ENCODE measurements at regions not wholly inside any gene's neighbourhood (a gene's known extent, or its start where the extent isn't known, plus 50 kb on each side); places are given as distances from the start of the nearest gene placed in this dataset.

DNA sequence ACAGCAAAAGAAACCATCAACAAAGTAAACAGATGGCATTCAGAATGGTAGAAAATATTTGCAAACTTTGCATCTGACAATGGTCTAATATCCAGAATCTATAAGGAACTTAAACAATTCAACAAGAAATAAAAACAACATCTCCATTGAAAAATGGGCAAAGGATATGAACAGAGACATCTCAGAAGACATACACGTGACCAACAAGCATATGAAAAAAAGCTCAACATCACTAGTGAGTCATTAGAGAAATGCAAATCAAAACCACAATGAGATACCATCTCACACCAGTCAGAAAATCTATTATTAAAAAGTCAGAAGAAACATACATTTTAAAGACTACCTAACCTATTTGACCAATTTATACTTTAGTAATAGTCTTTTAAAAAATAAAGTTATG lies 571.3 kb upstream of the NRG3 start:
- Histone ChIP-seq H2AFZ (ENCODE audit: insufficient read depth, low read depth, low read length, poor library complexity, severe bottlenecking) (no peak overlapping the region), H3K27ac (ENCODE audit: low read depth in 1 of 2, low read length in 2 of 2) (no peak overlapping the region), H3K79me2 (ENCODE audit: insufficient read depth, low read length) (no peaks in the 10 kb centered on the region), H3K9me3 (replicated peaks in 1 of 2; ENCODE audit: control insufficient read depth in 1 of 2, insufficient read depth in 1 of 2, low read length in 2 of 2) (peaks cover 4% of the 10 kb centered on the region in 2 donors), H3K4me2 (replicated peaks; ENCODE audit: extremely low read depth, low read length, poor library complexity, severe bottlenecking) (no peak overlapping the region), H3K4me3 (replicated peaks in 1 of 3; ENCODE audit: low read depth in 2 of 3, low read length in 3 of 3) (no peak overlapping the region), H3K36me3 (replicated peaks in 1 of 2; ENCODE audit: control insufficient read depth in 1 of 2, insufficient read depth in 2 of 2, low read length in 2 of 2) (no peaks in the 10 kb centered on the region), H3K27me3 (ENCODE audit: control insufficient read depth in 2 of 2, insufficient read depth in 2 of 2, low read length in 2 of 2) (no peaks in the 10 kb centered on the region), H3K4me1 (ENCODE audit: control insufficient read depth in 1 of 2, insufficient read depth in 2 of 2, low read length in 2 of 2) (no peaks in the 10 kb centered on the region), H3K9ac (ENCODE audit: insufficient read depth, low read length, poor library complexity, severe bottlenecking) (no peak overlapping the region), H4K20me1 (ENCODE audit: insufficient read depth, low read length) (no peaks in the 10 kb centered on the region)
- no CpG with 5 or more reads among the region's 1 CpG for WGBS (ENCODE audit: insufficient coverage)
- no peak for DNase-seq
- no peak overlapping the region for H3K4me3 Mint-ChIP-seq
- H3K27ac Mint-ChIP-seq = no peak overlapping the region
- peaks cover 2 to 13% (median 6%) of the 10 kb centered on the region in 7 donors for H3K9me3 Mint-ChIP-seq
- no peaks in the 10 kb centered on the region for H3K4me1 Mint-ChIP-seq
- TF ChIP-seq, protein P1, sequence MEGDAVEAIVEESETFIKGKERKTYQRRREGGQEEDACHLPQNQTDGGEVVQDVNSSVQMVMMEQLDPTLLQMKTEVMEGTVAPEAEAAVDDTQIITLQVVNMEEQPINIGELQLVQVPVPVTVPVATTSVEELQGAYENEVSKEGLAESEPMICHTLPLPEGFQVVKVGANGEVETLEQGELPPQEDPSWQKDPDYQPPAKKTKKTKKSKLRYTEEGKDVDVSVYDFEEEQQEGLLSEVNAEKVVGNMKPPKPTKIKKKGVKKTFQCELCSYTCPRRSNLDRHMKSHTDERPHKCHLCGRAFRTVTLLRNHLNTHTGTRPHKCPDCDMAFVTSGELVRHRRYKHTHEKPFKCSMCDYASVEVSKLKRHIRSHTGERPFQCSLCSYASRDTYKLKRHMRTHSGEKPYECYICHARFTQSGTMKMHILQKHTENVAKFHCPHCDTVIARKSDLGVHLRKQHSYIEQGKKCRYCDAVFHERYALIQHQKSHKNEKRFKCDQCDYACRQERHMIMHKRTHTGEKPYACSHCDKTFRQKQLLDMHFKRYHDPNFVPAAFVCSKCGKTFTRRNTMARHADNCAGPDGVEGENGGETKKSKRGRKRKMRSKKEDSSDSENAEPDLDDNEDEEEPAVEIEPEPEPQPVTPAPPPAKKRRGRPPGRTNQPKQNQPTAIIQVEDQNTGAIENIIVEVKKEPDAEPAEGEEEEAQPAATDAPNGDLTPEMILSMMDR (IDR thresholded peaks at IDR 0.05) = no peak
- H3K27me3 Mint-ChIP-seq (ENCODE audit: low read depth in 3 of 3) = peaks cover 0 to 2% (median 0%) of the 10 kb centered on the region in 3 donors
- intact Hi-C loops (cut with micrococcal nuclease) = no loop called here
- no peaks in the 10 kb centered on the region for H3K36me3 Mint-ChIP-seq

DNA sequence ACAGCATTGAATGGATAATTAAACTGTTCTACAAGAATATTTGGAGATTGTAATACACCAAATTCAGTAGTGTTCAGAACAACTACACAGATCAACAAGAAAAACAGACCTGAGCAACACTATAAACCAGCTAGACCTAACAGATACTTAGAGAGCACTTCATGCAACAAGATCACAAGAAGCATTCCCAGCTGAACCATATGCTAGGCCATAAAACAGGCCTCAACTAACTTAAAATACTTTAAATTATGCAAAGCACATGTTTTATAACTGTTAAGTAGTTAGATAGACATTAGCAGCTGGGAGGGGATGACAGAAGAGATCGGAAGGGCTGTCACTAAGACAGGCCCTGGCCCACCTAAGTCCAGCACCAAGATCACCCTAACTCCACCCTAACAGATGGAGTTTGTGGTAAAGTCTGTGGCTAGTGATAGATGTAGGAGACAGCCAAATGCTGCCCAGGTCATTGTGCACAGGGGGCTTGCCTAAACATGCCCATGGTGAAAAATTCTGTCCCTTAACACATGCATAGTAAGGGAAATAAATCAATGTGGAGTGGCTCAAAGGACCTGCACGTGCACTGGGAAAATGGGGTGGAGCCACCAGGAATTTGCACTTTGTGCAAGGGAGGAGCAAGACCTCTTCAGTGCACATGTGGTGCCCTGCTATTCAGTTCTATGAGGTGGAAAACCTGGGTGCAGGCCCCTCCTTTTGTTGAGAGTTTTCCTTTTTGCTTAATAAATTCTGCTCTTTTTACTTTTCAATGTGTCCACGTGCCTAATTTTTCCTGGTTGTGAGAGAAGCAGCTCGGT lies 567.8 kb upstream of the NRG3 start:
- TF ChIP-seq, protein P1 (IDR thresholded peaks at IDR 0.05) = no peak
- H3K79me2 ChIP-seq (ENCODE audit: insufficient read depth, low read length) = no peaks in the 10 kb centered on the region
- Mint-ChIP-seq H3K9me3 (peaks cover 2 to 13% (median 6%) of the 10 kb centered on the region in 7 donors), H3K4me3 (no peak overlapping the region), H3K36me3 (no peaks in the 10 kb centered on the region), H3K4me1 (no peaks in the 10 kb centered on the region), H3K27ac (no peak overlapping the region), H3K27me3 (ENCODE audit: low read depth in 3 of 3) (peaks cover 0 to 2% (median 0%) of the 10 kb centered on the region in 3 donors)
- H3K4me2 ChIP-seq (replicated peaks; ENCODE audit: extremely low read depth, low read length, poor library complexity, severe bottlenecking) = no peak overlapping the region
- no peaks in the 10 kb centered on the region for H3K4me1 ChIP-seq (ENCODE audit: control insufficient read depth in 1 of 2, insufficient read depth in 2 of 2, low read length in 2 of 2)
- H3K36me3 ChIP-seq (replicated peaks in 1 of 2; ENCODE audit: control insufficient read depth in 1 of 2, insufficient read depth in 2 of 2, low read length in 2 of 2) = no peaks in the 10 kb centered on the region
- DNase-seq = no peak
- H3K27me3 ChIP-seq (ENCODE audit: control insufficient read depth in 2 of 2, insufficient read depth in 2 of 2, low read length in 2 of 2) = no peaks in the 10 kb centered on the region
- intact Hi-C loops (cut with micrococcal nuclease) = no loop called here
- H2AFZ ChIP-seq (ENCODE audit: insufficient read depth, low read depth, low read length, poor library complexity, severe bottlenecking) = no peak overlapping the region
- H3K27ac ChIP-seq (ENCODE audit: low read depth in 1 of 2, low read length in 2 of 2) = no peak overlapping the region
- WGBS (ENCODE audit: insufficient coverage) = 67% methylated on average over 1 of the region's 4 CpGs
- peaks cover 0 to 12% of the 10 kb centered on the region in 2 donors for H3K9me3 ChIP-seq (replicated peaks in 1 of 2; ENCODE audit: control insufficient read depth in 1 of 2, insufficient read depth in 1 of 2, low read length in 2 of 2)
- H3K4me3 ChIP-seq (replicated peaks in 1 of 3; ENCODE audit: low read depth in 2 of 3, low read length in 3 of 3) = no peak overlapping the region
- no peak overlapping the region for H3K9ac ChIP-seq (ENCODE audit: insufficient read depth, low read length, poor library complexity, severe bottlenecking)
- no peaks in the 10 kb centered on the region for H4K20me1 ChIP-seq (ENCODE audit: insufficient read depth, low read length)
